ENCODE measurements at regions not wholly inside any gene's neighbourhood (a gene's known extent, or its start where the extent isn't known, plus 50 kb on each side); places are given as distances from the start of the nearest gene placed in this dataset.
"Not testable (repeated sequence)": the region's sequence is repeated elsewhere in the genome, so short reads cannot be mapped to it uniquely, and the experiment has no call there.

GRCh38 chr3:25844891-25845290 lies 55.0 kb downstream of the OXSM start:
- no peak for TF ChIP-seq CTCF (IDR thresholded peaks at IDR 0.05; ENCODE audit: low read depth, low read length, missing control alignments)
- no peak for DNase-seq (ENCODE audit: extremely low read depth, low read depth)
- H3K4me3 ChIP-seq (replicated peaks; ENCODE audit: low read depth, low read length): no peak overlapping the region

- TF ChIP-seq CTCF (IDR thresholded peaks at IDR 0.05; ENCODE audit: low read depth, low read length, missing control alignments): no peak
- H3K4me3 ChIP-seq (replicated peaks; ENCODE audit: low read depth, low read length): no peak overlapping the region
- no peak for DNase-seq (ENCODE audit: extremely low read depth, low read depth)
Observed at GRCh38 chr3:25846282-25846681, 56.4 kb downstream of the OXSM start.

- no peak for TF ChIP-seq CTCF (IDR thresholded peaks at IDR 0.05; ENCODE audit: low read depth, low read length, missing control alignments)
- no peak for DNase-seq (ENCODE audit: extremely low read depth, low read depth)
- no peak overlapping the region for H3K4me3 ChIP-seq (replicated peaks; ENCODE audit: low read depth, low read length)
Observed at GRCh38 chr3:25849091-25849490, 59.2 kb downstream of the OXSM start.

DNA sequence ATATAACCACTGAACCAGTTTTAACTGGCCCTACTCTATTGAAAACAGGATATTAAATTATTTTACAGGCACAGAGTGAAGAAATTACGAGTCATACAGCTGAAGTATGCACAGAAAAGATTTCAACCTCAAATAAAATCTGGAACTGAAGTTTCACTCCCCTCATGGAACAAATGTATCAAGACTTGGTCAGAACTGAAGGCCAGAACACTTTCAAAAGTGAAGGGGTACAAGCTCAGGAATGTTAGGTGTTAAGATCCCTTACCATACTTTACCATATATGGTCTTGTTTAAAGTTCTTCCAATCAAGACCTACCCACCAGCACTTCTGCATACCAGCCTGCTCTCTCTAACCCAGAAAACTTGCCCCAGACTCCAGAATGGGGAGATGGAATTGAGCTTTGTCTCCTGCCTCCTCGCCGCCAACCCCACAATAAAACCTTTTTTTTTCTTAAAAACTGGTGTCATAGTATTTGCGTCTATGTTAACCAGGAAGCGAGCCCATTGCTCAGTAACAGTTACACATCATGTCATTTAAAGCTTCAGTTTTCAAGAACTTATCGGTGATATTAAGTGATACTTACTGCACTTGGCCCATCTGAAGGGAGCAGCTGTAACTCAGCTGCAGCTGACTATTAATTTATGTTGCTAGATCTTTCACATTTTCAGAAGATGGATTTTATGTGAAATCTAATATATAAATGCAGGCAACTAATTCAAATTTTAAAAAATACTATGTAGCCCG lies 59.9 kb downstream of the OXSM start:
- TF ChIP-seq CTCF (IDR thresholded peaks at IDR 0.05; ENCODE audit: low read depth, low read length, missing control alignments): no peak
- H3K4me3 ChIP-seq (replicated peaks; ENCODE audit: low read depth, low read length): no peak overlapping the region
- no peak for DNase-seq (ENCODE audit: extremely low read depth, low read depth)

DNA sequence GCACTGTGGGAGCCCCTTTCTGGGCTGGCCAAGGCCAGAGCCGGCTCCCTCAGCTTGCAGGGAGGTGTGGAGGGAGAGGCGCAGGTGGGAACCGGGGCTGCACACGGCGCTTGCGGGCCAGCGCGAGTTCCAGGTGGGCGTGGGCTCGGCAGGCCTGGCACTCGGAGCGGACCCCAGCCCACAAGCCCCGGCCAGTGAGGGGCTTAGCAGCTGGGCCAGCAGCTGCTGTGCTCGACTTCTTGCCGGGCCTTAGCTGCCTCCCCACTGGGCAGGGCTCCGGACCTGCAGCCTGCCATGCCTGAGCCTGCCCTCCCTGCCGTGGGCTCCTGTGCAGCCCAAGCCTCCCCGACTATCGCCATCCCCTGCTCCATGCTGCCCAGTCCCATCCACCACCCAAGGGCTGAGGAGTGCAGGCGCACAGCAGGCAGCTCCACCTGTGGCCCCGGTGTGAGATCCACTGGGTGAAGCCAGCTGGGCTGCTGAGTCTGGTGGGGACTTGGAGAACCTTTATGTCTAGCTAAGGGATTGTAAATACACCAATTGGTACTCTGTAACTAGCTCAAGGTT lies 61.9 kb downstream of the OXSM start:
- DNase-seq (ENCODE audit: extremely low read depth, low read depth); H3K4me3 ChIP-seq (replicated peaks; ENCODE audit: low read depth, low read length): not testable (repeated sequence)

DNA sequence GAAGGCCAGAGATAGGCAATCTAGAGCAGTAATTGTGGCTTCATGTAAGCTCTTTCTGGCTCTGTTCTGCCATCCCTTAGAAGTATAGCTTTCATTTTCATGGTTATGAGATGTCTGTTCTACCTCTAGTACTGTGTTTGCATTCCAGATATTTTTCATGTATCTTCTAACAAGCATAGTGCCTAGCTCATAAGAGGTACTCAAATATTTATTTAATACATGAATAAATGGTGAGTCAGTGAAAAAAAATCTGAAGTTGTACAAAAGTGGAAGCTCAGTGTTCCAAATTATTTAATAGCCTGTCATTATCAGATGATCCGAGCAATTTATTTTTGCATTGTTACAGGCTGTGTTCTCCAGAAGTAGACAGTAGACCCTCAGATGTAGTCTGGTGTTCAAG lies 64.3 kb downstream of the OXSM start:
- H3K4me3 ChIP-seq (replicated peaks; ENCODE audit: low read depth, low read length): no peak overlapping the region
- DNase-seq (ENCODE audit: extremely low read depth, low read depth): no peak

DNA sequence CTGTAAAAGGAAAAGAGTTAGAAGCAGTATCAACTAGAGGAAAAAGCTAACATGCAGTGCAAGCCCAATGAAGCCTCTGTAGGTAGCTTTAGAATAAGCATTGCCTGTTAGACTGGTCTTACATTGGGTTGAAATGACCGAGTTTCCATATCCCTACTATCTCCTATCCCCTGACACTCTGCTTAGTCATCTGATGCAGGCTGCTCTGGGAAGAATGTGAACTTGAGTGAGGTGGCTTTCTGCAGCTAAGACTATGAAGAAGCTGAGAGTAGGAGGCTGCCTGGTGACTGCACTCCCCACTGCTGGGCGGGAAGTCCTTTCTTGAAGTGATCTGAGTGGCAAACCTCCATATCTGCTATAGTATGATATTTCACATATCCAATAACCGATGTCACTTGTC lies 64.7 kb downstream of the OXSM start:
- TF ChIP-seq CTCF (IDR thresholded peaks at IDR 0.05; ENCODE audit: low read depth, low read length, missing control alignments): no peak
- no peak overlapping the region for H3K4me3 ChIP-seq (replicated peaks; ENCODE audit: low read depth, low read length)
- no peak for DNase-seq (ENCODE audit: extremely low read depth, low read depth)

More for the DNA sequence above, 64.3 kb downstream of the OXSM start:
- no peak for TF ChIP-seq CTCF (IDR thresholded peaks at IDR 0.05; ENCODE audit: low read depth, low read length, missing control alignments)
